ENCODE measurements at regions not wholly inside any gene's neighbourhood (a gene's known extent, or its start where the extent isn't known, plus 50 kb on each side); places are given as distances from the start of the nearest gene placed in this dataset.
"Not testable (repeated sequence)": the region's sequence is repeated elsewhere in the genome, so short reads cannot be mapped to it uniquely, and the experiment has no call there.

- not testable (repeated sequence) for H3K27me3 Mint-ChIP-seq; H3K4me1 Mint-ChIP-seq; H3K9me3 ChIP-seq (ENCODE audit: control insufficient read depth in 2 of 2, low read length in 2 of 2); H3K36me3 ChIP-seq (ENCODE audit: control insufficient read depth, insufficient read depth, low read length); H3K27ac ChIP-seq (ENCODE audit: insufficient read depth, low read length, poor library complexity, severe bottlenecking); ATAC-seq (ENCODE audit: low read depth in 2 of 2); H3K27me3 ChIP-seq (ENCODE audit: control insufficient read depth, insufficient read depth, low read length); DNase-seq; H3K9me3 Mint-ChIP-seq; H3K4me3 ChIP-seq (ENCODE audit: low read depth, low read length); H3K36me3 Mint-ChIP-seq; H3K4me3 Mint-ChIP-seq; H3K27ac Mint-ChIP-seq; H3K4me1 ChIP-seq (ENCODE audit: control insufficient read depth, insufficient read depth, low read length, poor library complexity, severe bottlenecking)
Measured at GRCh38 chr12:95383920-95384319, 90.0 kb upstream of the METAP2 start.

- no peak for ATAC-seq (ENCODE audit: low read depth in 2 of 2)
- H3K36me3 ChIP-seq (ENCODE audit: control insufficient read depth, insufficient read depth, low read length) = no peaks in the 10 kb centered on the region
- no peaks in the 10 kb centered on the region for H3K4me1 Mint-ChIP-seq
- H3K4me3 ChIP-seq (ENCODE audit: low read depth, low read length) = no peak overlapping the region
- no peak overlapping the region for H3K4me3 Mint-ChIP-seq
- H3K27ac Mint-ChIP-seq = no peak overlapping the region
- peaks cover 4% of the 10 kb centered on the region for H3K27me3 ChIP-seq (ENCODE audit: control insufficient read depth, insufficient read depth, low read length)
- H3K36me3 Mint-ChIP-seq = no peaks in the 10 kb centered on the region
- no peaks in the 10 kb centered on the region for H3K27me3 Mint-ChIP-seq
- no peak for DNase-seq
- peaks cover 0 to 2% (median 0%) of the 10 kb centered on the region in 7 donors for H3K9me3 Mint-ChIP-seq
- H3K9me3 ChIP-seq (ENCODE audit: control insufficient read depth in 2 of 2, low read length in 2 of 2) = no peaks in the 10 kb centered on the region
- no peak overlapping the region for H3K27ac ChIP-seq (ENCODE audit: insufficient read depth, low read length, poor library complexity, severe bottlenecking)
- H3K4me1 ChIP-seq (ENCODE audit: control insufficient read depth, insufficient read depth, low read length, poor library complexity, severe bottlenecking) = no peaks in the 10 kb centered on the region
Measured at GRCh38 chr12:95384785-95385184, 89.2 kb upstream of the METAP2 start.

GRCh38 chr12:95385246-95386035 is 88.5 kb upstream of the METAP2 start:
- H3K36me3 ChIP-seq (ENCODE audit: control insufficient read depth, insufficient read depth, low read length) = no peaks in the 10 kb centered on the region
- H3K9me3 ChIP-seq (ENCODE audit: control insufficient read depth in 2 of 2, low read length in 2 of 2) = no peaks in the 10 kb centered on the region
- Mint-ChIP-seq H3K4me1 (no peaks in the 10 kb centered on the region), H3K9me3 (peaks cover 0 to 2% (median 0%) of the 10 kb centered on the region in 7 donors), H3K27ac (no peak overlapping the region), H3K4me3 (no peak overlapping the region), H3K36me3 (no peaks in the 10 kb centered on the region), H3K27me3 (no peaks in the 10 kb centered on the region)
- DNase-seq (no peak), ATAC-seq (ENCODE audit: low read depth in 2 of 2) (no peak)
- peaks cover 4% of the 10 kb centered on the region for H3K27me3 ChIP-seq (ENCODE audit: control insufficient read depth, insufficient read depth, low read length)
- no peak overlapping the region for H3K27ac ChIP-seq (ENCODE audit: insufficient read depth, low read length, poor library complexity, severe bottlenecking)
- no peaks in the 10 kb centered on the region for H3K4me1 ChIP-seq (ENCODE audit: control insufficient read depth, insufficient read depth, low read length, poor library complexity, severe bottlenecking)
- no peak overlapping the region for H3K4me3 ChIP-seq (ENCODE audit: low read depth, low read length)

GRCh38 chr12:95386051-95386450 is 87.9 kb upstream of the METAP2 start:
- Histone ChIP-seq H3K4me3 (ENCODE audit: low read depth, low read length) (no peak overlapping the region), H3K36me3 (ENCODE audit: control insufficient read depth, insufficient read depth, low read length) (no peaks in the 10 kb centered on the region), H3K27ac (ENCODE audit: insufficient read depth, low read length, poor library complexity, severe bottlenecking) (no peak overlapping the region), H3K9me3 (ENCODE audit: control insufficient read depth in 2 of 2, low read length in 2 of 2) (no peaks in the 10 kb centered on the region), H3K27me3 (ENCODE audit: control insufficient read depth, insufficient read depth, low read length) (peaks cover 4% of the 10 kb centered on the region), H3K4me1 (ENCODE audit: control insufficient read depth, insufficient read depth, low read length, poor library complexity, severe bottlenecking) (no peaks in the 10 kb centered on the region)
- Mint-ChIP-seq H3K9me3 (peaks cover 0 to 2% (median 0%) of the 10 kb centered on the region in 7 donors), H3K27ac (no peak overlapping the region), H3K27me3 (no peaks in the 10 kb centered on the region), H3K36me3 (no peaks in the 10 kb centered on the region), H3K4me1 (no peaks in the 10 kb centered on the region), H3K4me3 (no peak overlapping the region)
- DNase-seq (no peak), ATAC-seq (ENCODE audit: low read depth in 2 of 2) (no peak)

- not testable (repeated sequence) for H3K27ac Mint-ChIP-seq, H3K27me3 Mint-ChIP-seq, H3K4me1 Mint-ChIP-seq
Measured at GRCh38 chr12:95388260-95388659, 85.7 kb upstream of the METAP2 start.

GRCh38 chr12:95390192-95390591 is 83.8 kb upstream of the METAP2 start:
- no peak overlapping the region for H3K27ac Mint-ChIP-seq
- no peak overlapping the region for H3K4me3 Mint-ChIP-seq
- no peaks in the 10 kb centered on the region for H3K4me1 Mint-ChIP-seq
- H3K27me3 Mint-ChIP-seq = peaks cover 2% of the 10 kb centered on the region
- H3K36me3 Mint-ChIP-seq = no peaks in the 10 kb centered on the region
- ATAC-seq (ENCODE audit: low read depth in 2 of 2) (no peak), DNase-seq (no peak)
- Histone ChIP-seq H3K36me3 (ENCODE audit: control insufficient read depth, insufficient read depth, low read length) (no peaks in the 10 kb centered on the region), H3K9me3 (ENCODE audit: control insufficient read depth in 2 of 2, low read length in 2 of 2) (peaks cover 0 to 2% of the 10 kb centered on the region in 2 experiments), H3K4me1 (ENCODE audit: control insufficient read depth, insufficient read depth, low read length, poor library complexity, severe bottlenecking) (no peaks in the 10 kb centered on the region), H3K27me3 (ENCODE audit: control insufficient read depth, insufficient read depth, low read length) (no peaks in the 10 kb centered on the region), H3K4me3 (ENCODE audit: low read depth, low read length) (no peak overlapping the region), H3K27ac (ENCODE audit: insufficient read depth, low read length, poor library complexity, severe bottlenecking) (no peak overlapping the region)
- peaks cover 0 to 8% (median 2%) of the 10 kb centered on the region in 7 donors for H3K9me3 Mint-ChIP-seq

More at GRCh38 chr12:95388260-95388659, 85.7 kb upstream of the METAP2 start:
- H3K27me3 ChIP-seq (ENCODE audit: control insufficient read depth, insufficient read depth, low read length); H3K9me3 Mint-ChIP-seq; ATAC-seq (ENCODE audit: low read depth in 2 of 2); H3K36me3 Mint-ChIP-seq; H3K4me1 ChIP-seq (ENCODE audit: control insufficient read depth, insufficient read depth, low read length, poor library complexity, severe bottlenecking); H3K9me3 ChIP-seq (ENCODE audit: control insufficient read depth in 2 of 2, low read length in 2 of 2); H3K4me3 ChIP-seq (ENCODE audit: low read depth, low read length); H3K4me3 Mint-ChIP-seq; H3K36me3 ChIP-seq (ENCODE audit: control insufficient read depth, insufficient read depth, low read length); DNase-seq; H3K27ac ChIP-seq (ENCODE audit: insufficient read depth, low read length, poor library complexity, severe bottlenecking): not testable (repeated sequence)

- Histone ChIP-seq H3K4me1 (ENCODE audit: control insufficient read depth, insufficient read depth, low read length, poor library complexity, severe bottlenecking) (no peaks in the 10 kb centered on the region), H3K27me3 (ENCODE audit: control insufficient read depth, insufficient read depth, low read length) (no peaks in the 10 kb centered on the region), H3K9me3 (ENCODE audit: control insufficient read depth in 2 of 2, low read length in 2 of 2) (peaks cover 0 to 2% of the 10 kb centered on the region in 2 experiments), H3K27ac (ENCODE audit: insufficient read depth, low read length, poor library complexity, severe bottlenecking) (no peak overlapping the region), H3K36me3 (ENCODE audit: control insufficient read depth, insufficient read depth, low read length) (no peaks in the 10 kb centered on the region), H3K4me3 (ENCODE audit: low read depth, low read length) (no peak overlapping the region)
- H3K9me3 Mint-ChIP-seq = peaks cover 0 to 8% (median 2%) of the 10 kb centered on the region in 7 donors
- no peaks in the 10 kb centered on the region for H3K36me3 Mint-ChIP-seq
- no peaks in the 10 kb centered on the region for H3K4me1 Mint-ChIP-seq
- ATAC-seq (ENCODE audit: low read depth in 2 of 2) (no peak), DNase-seq (no peak)
- H3K4me3 Mint-ChIP-seq = no peak overlapping the region
- peaks cover 7% of the 10 kb centered on the region for H3K27me3 Mint-ChIP-seq
- no peak overlapping the region for H3K27ac Mint-ChIP-seq
Measured at GRCh38 chr12:95390932-95391331, 83.0 kb upstream of the METAP2 start.

GRCh38 chr12:95393191-95393790 is 80.7 kb upstream of the METAP2 start:
- Histone ChIP-seq H3K27ac (ENCODE audit: insufficient read depth, low read length, poor library complexity, severe bottlenecking) (no peak overlapping the region), H3K36me3 (ENCODE audit: control insufficient read depth, insufficient read depth, low read length) (no peaks in the 10 kb centered on the region), H3K4me1 (ENCODE audit: control insufficient read depth, insufficient read depth, low read length, poor library complexity, severe bottlenecking) (no peaks in the 10 kb centered on the region), H3K27me3 (ENCODE audit: control insufficient read depth, insufficient read depth, low read length) (no peaks in the 10 kb centered on the region), H3K4me3 (ENCODE audit: low read depth, low read length) (no peak overlapping the region), H3K9me3 (ENCODE audit: control insufficient read depth in 2 of 2, low read length in 2 of 2) (peaks cover 0 to 2% of the 10 kb centered on the region in 2 experiments)
- Mint-ChIP-seq H3K27ac (no peak overlapping the region), H3K36me3 (no peaks in the 10 kb centered on the region), H3K27me3 (peaks cover 11% of the 10 kb centered on the region), H3K4me3 (no peak overlapping the region), H3K9me3 (peaks cover 0 to 10% (median 2%) of the 10 kb centered on the region in 7 donors), H3K4me1 (no peaks in the 10 kb centered on the region)
- DNase-seq (no peak), ATAC-seq (ENCODE audit: low read depth in 2 of 2) (no peak)
